Mesodermal cell (in vitro differentiated cells): ENCODE measurements at regions not wholly inside any gene's neighbourhood (a gene's known extent, or its start where the extent isn't known, plus 50 kb on each side); places are given as distances from the start of the nearest gene placed in this dataset.

Source experiments
- H3K27ac ChIP-seq: 2 replicates; pipeline ENCODE4 v1.7.0; 2013; ENCODE audit warnings: mild to moderate bottlenecking, low read depth, low read length, moderate library complexity; ENCODE audit not compliant: severe bottlenecking
- H3K36me3 ChIP-seq: 2 replicates; pipeline ENCODE4 v1.7.1; 2013; ENCODE audit warnings: mild to moderate bottlenecking, low read length, moderate library complexity; ENCODE audit not compliant: control insufficient read depth, insufficient read depth
- H3K4me1 ChIP-seq: one replicate; pipeline ENCODE4 v1.7.1; 2013; ENCODE audit warnings: mild to moderate bottlenecking, low read length; ENCODE audit not compliant: insufficient read depth, control insufficient read depth, poor library complexity, severe bottlenecking
- H3K4me3 ChIP-seq: 2 replicates; pipeline ENCODE4 v1.7.0; 2013; ENCODE audit warnings: low read length, control low read depth, mild to moderate bottlenecking; ENCODE audit not compliant: insufficient read depth, poor library complexity, severe bottlenecking; ENCODE audit errors: extremely low read depth
- H3K9me3 ChIP-seq: 2 replicates; pipeline ENCODE4 v1.7.1; 2013; ENCODE audit warnings: mild to moderate bottlenecking, low read length, moderate library complexity; ENCODE audit not compliant: control insufficient read depth
- whole genome bisulfite sequencing, 2 experiments: methylation state at CpG; one replicate each; pipeline ENCODE4 v1.1.5; 2013; ENCODE audit warnings: missing lambda C conversion rate in 2 of 2; ENCODE audit not compliant: insufficient coverage in 2 of 2; 5-methylcytosine and 5-hydroxymethylcytosine counted together

- H3K9me3 ChIP-seq = peaks cover 5% of the 10 kb centered on the region
- WGBS, 2 experiments = 88 to 100% methylated on average over 1 to 2 of the region's 2 CpGs
- H3K36me3 ChIP-seq = no peaks in the 10 kb centered on the region
- H3K4me1 ChIP-seq = peaks cover 7% of the 10 kb centered on the region
- no peak overlapping the region for H3K27ac ChIP-seq
- no peak overlapping the region for H3K4me3 ChIP-seq
Observed at GRCh38 chr22:47836957-47837356, 1074.5 kb downstream of the TBC1D22A start.

- H3K36me3 ChIP-seq = no peaks in the 10 kb centered on the region
- no peak overlapping the region for H3K27ac ChIP-seq
- WGBS, 2 experiments = 77% methylated on average over 4 of the region's 7 CpGs; no CpG with 5 or more reads in 1 of the 2 experiments
- peaks cover 7% of the 10 kb centered on the region for H3K4me1 ChIP-seq
- H3K9me3 ChIP-seq = peaks cover 5% of the 10 kb centered on the region
- H3K4me3 ChIP-seq = no peak overlapping the region
Observed at GRCh38 chr22:47835726-47836125, 1073.3 kb downstream of the TBC1D22A start.

- Histone ChIP-seq H3K4me3 (no peak overlapping the region), H3K9me3 (no peaks in the 10 kb centered on the region), H3K36me3 (no peaks in the 10 kb centered on the region), H3K27ac (no peak overlapping the region), H3K4me1 (no peaks in the 10 kb centered on the region)
- WGBS, 2 experiments = 65 to 66% methylated on average over 4 to 5 of the region's 6 CpGs
Observed at GRCh38 chr22:47826016-47826415, 1063.6 kb downstream of the TBC1D22A start.

GRCh38 chr22:47822422-47822821 is 1060.0 kb downstream of the TBC1D22A start:
- no peaks in the 10 kb centered on the region for H3K4me1 ChIP-seq
- H3K4me3 ChIP-seq = no peak overlapping the region
- no peaks in the 10 kb centered on the region for H3K9me3 ChIP-seq
- WGBS, 2 experiments = 70 to 87% methylated on average over 3 of the region's 3 CpGs
- no peak overlapping the region for H3K27ac ChIP-seq
- no peaks in the 10 kb centered on the region for H3K36me3 ChIP-seq

- H3K27ac ChIP-seq = no peak overlapping the region
- no peak overlapping the region for H3K4me3 ChIP-seq
- H3K36me3 ChIP-seq = no peaks in the 10 kb centered on the region
- H3K9me3 ChIP-seq = no peaks in the 10 kb centered on the region
- H3K4me1 ChIP-seq = no peaks in the 10 kb centered on the region
- 84% methylated on average over 5 to 8 of the region's 9 CpGs for WGBS, 2 experiments
Observed at GRCh38 chr22:47818496-47818895, 1056.0 kb downstream of the TBC1D22A start.

- Histone ChIP-seq H3K4me1 (no peaks in the 10 kb centered on the region), H3K4me3 (no peak overlapping the region), H3K9me3 (no peaks in the 10 kb centered on the region), H3K27ac (no peak overlapping the region), H3K36me3 (no peaks in the 10 kb centered on the region)
- 81 to 90% methylated on average over 2 to 3 of the region's 5 CpGs for WGBS, 2 experiments
Observed at GRCh38 chr22:47817380-47817779, 1054.9 kb downstream of the TBC1D22A start.

- no peaks in the 10 kb centered on the region for H3K36me3 ChIP-seq
- no peaks in the 10 kb centered on the region for H3K4me1 ChIP-seq
- WGBS, 2 experiments = 77 to 79% methylated on average over 6 to 7 of the region's 9 CpGs
- H3K9me3 ChIP-seq = no peaks in the 10 kb centered on the region
- H3K27ac ChIP-seq = no peak overlapping the region
- H3K4me3 ChIP-seq = no peak overlapping the region
Observed at GRCh38 chr22:47816863-47817210, 1054.4 kb downstream of the TBC1D22A start.

GRCh38 chr22:47816121-47816862 is 1053.8 kb downstream of the TBC1D22A start:
- Histone ChIP-seq H3K9me3 (no peaks in the 10 kb centered on the region), H3K27ac (no peak overlapping the region), H3K36me3 (no peaks in the 10 kb centered on the region), H3K4me1 (no peaks in the 10 kb centered on the region), H3K4me3 (no peak overlapping the region)
- WGBS, 2 experiments = 77 to 90% methylated on average over 9 of the region's 16 CpGs

- Histone ChIP-seq H3K27ac (no peak overlapping the region), H3K36me3 (no peaks in the 10 kb centered on the region), H3K9me3 (peaks cover under 1% of the 10 kb centered on the region), H3K4me3 (no peak overlapping the region), H3K4me1 (no peaks in the 10 kb centered on the region)
- WGBS, 2 experiments = 80 to 95% methylated on average over 1 of the region's 1 CpG
Observed at GRCh38 chr22:47814474-47814873, 1052.0 kb downstream of the TBC1D22A start.

- WGBS, 2 experiments = 89 to 91% methylated on average over 9 to 13 of the region's 16 CpGs
- Histone ChIP-seq H3K27ac (no peak overlapping the region), H3K9me3 (peaks cover 5% of the 10 kb centered on the region), H3K4me3 (no peak overlapping the region), H3K36me3 (no peaks in the 10 kb centered on the region), H3K4me1 (no peaks in the 10 kb centered on the region)
Observed at GRCh38 chr22:47813661-47814060, 1051.2 kb downstream of the TBC1D22A start.

- peaks cover 5% of the 10 kb centered on the region for H3K9me3 ChIP-seq
- no peak overlapping the region for H3K4me3 ChIP-seq
- 84 to 89% methylated on average over 5 to 7 of the region's 7 CpGs for WGBS, 2 experiments
- no peaks in the 10 kb centered on the region for H3K4me1 ChIP-seq
- no peaks in the 10 kb centered on the region for H3K36me3 ChIP-seq
- H3K27ac ChIP-seq = no peak overlapping the region
Observed at GRCh38 chr22:47811971-47812370, 1049.5 kb downstream of the TBC1D22A start.
